Activated CD4-positive, alpha-beta T cell treated with anti-CD3 and anti-CD28 coated beads, Interleukin-2, amount 10 ng/mL, durations not matched to agents 7 days and 5 days (primary cell): ENCODE measurements at regions not wholly inside any gene's neighbourhood (a gene's known extent, or its start where the extent isn't known, plus 50 kb on each side); places are given as distances from the start of the nearest gene placed in this dataset.

Source experiments
- CTCF ChIA-PET: fragments of 350-600 bp; sonication (Branson Sonifier 250); formaldehyde crosslinking; loops from one replicate; lab custom pipeline; 2021; ENCODE audit warnings: antibody characterized with exemption; lab: Charles Lee
- POLR2A ChIA-PET: fragments of 350-600 bp; sonication (Branson Sonifier 250); formaldehyde crosslinking; loops from one replicate; lab custom pipeline; 2021; ENCODE audit warnings: antibody characterized with exemption; lab: Charles Lee
- DNase-seq: peaks from one replicate; pipeline ENCODE4 v3.0.0-alpha.2; 2020
- H3K27ac Mint-ChIP-seq: one replicate; pipeline ENCODE4 v1.8.0; 2021; ENCODE audit warnings: mild to moderate bottlenecking, moderate library complexity, mixed read lengths
- H3K27me3 Mint-ChIP-seq: one replicate; pipeline ENCODE4 v1.8.0; 2021; ENCODE audit warnings: mixed read lengths
- H3K36me3 Mint-ChIP-seq: one replicate; pipeline ENCODE4 v1.8.0; 2021; ENCODE audit warnings: low read depth, mixed read lengths
- H3K4me1 Mint-ChIP-seq: one replicate; pipeline ENCODE4 v1.8.0; 2021; ENCODE audit warnings: mixed read lengths
- H3K4me3 Mint-ChIP-seq: one replicate; pipeline ENCODE4 v1.8.0; 2021; ENCODE audit warnings: mild to moderate bottlenecking, moderate library complexity, mixed read lengths
- H3K9me3 Mint-ChIP-seq: one replicate; pipeline ENCODE4 v1.8.0; 2021; ENCODE audit warnings: mixed read lengths

- no peaks in the 10 kb centered on the region for H3K36me3 Mint-ChIP-seq
- no peak overlapping the region for H3K4me3 Mint-ChIP-seq
- H3K9me3 Mint-ChIP-seq, result no peaks in the 10 kb centered on the region
- POLR2A ChIA-PET, result no interaction called here
- H3K4me1 Mint-ChIP-seq, result no peaks in the 10 kb centered on the region
- no peak for DNase-seq
- no peak overlapping the region for H3K27ac Mint-ChIP-seq
- CTCF ChIA-PET, result no interaction called here
- no peaks in the 10 kb centered on the region for H3K27me3 Mint-ChIP-seq
Measured at GRCh38 chr10:57754803-57755202, 512.9 kb downstream of the IPMK start.

- H3K36me3 Mint-ChIP-seq, result no peaks in the 10 kb centered on the region
- H3K27ac Mint-ChIP-seq, result no peak overlapping the region
- no peak for DNase-seq
- H3K4me1 Mint-ChIP-seq, result no peaks in the 10 kb centered on the region
- no peak overlapping the region for H3K4me3 Mint-ChIP-seq
- H3K27me3 Mint-ChIP-seq, result no peaks in the 10 kb centered on the region
- CTCF ChIA-PET, result no interaction called here
- POLR2A ChIA-PET, result no interaction called here
- peaks cover 3% of the 10 kb centered on the region for H3K9me3 Mint-ChIP-seq
Measured at GRCh38 chr10:57743711-57744110, 524.0 kb downstream of the IPMK start.

- ChIA-PET CTCF (no interaction called here), POLR2A (no interaction called here)
- H3K9me3 Mint-ChIP-seq, result peaks cover 2% of the 10 kb centered on the region
- H3K4me3 Mint-ChIP-seq, result no peak overlapping the region
- no peaks in the 10 kb centered on the region for H3K27me3 Mint-ChIP-seq
- H3K27ac Mint-ChIP-seq, result no peak overlapping the region
- H3K4me1 Mint-ChIP-seq, result no peaks in the 10 kb centered on the region
- DNase-seq, result no peak
- no peaks in the 10 kb centered on the region for H3K36me3 Mint-ChIP-seq
Measured at GRCh38 chr10:57741751-57742150, 525.9 kb downstream of the IPMK start.

- no peaks in the 10 kb centered on the region for H3K27me3 Mint-ChIP-seq
- no peak for DNase-seq
- no peak overlapping the region for H3K27ac Mint-ChIP-seq
- H3K4me1 Mint-ChIP-seq, result no peaks in the 10 kb centered on the region
- POLR2A ChIA-PET, result no interaction called here
- CTCF ChIA-PET, result no interaction called here
- H3K4me3 Mint-ChIP-seq, result no peak overlapping the region
- no peaks in the 10 kb centered on the region for H3K36me3 Mint-ChIP-seq
- H3K9me3 Mint-ChIP-seq, result no peaks in the 10 kb centered on the region
Measured at GRCh38 chr10:57723305-57723704, 544.4 kb downstream of the IPMK start.

DNA sequence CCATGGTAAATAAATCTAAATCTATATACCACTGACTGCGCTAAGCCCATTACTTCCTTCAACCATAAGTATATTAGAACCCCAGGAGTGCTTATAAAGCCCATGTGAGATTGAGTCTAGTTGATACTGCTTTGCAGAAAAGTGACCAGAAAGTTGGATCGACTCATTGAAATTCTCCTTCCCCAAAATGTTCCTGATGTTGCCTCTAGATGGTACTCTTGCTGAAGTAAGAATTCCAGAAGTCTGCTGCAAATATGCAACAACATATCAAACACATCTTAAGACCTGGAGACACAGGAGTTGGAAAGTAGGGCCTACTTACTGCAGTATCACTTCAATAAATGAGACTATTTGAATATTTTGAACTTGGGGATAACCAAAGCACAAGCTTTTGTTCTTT lies 550.8 kb downstream of the IPMK start:
- Mint-ChIP-seq H3K27ac (no peak overlapping the region), H3K36me3 (no peaks in the 10 kb centered on the region), H3K4me1 (no peaks in the 10 kb centered on the region), H3K4me3 (no peak overlapping the region), H3K27me3 (no peaks in the 10 kb centered on the region), H3K9me3 (no peaks in the 10 kb centered on the region)
- ChIA-PET POLR2A (no interaction called here), CTCF (no interaction called here)
- no peak for DNase-seq

- Mint-ChIP-seq H3K36me3 (no peaks in the 10 kb centered on the region), H3K4me3 (no peak overlapping the region), H3K9me3 (no peaks in the 10 kb centered on the region), H3K4me1 (no peaks in the 10 kb centered on the region), H3K27me3 (no peaks in the 10 kb centered on the region), H3K27ac (no peak overlapping the region)
- CTCF ChIA-PET, result no interaction called here
- POLR2A ChIA-PET, result no interaction called here
- no peak for DNase-seq
Measured at GRCh38 chr10:57715233-57715632, 552.5 kb downstream of the IPMK start.

- Mint-ChIP-seq H3K27ac (no peak overlapping the region), H3K27me3 (no peaks in the 10 kb centered on the region), H3K4me3 (no peak overlapping the region), H3K4me1 (no peaks in the 10 kb centered on the region), H3K36me3 (no peaks in the 10 kb centered on the region), H3K9me3 (no peaks in the 10 kb centered on the region)
- CTCF ChIA-PET, result no interaction called here
- POLR2A ChIA-PET, result no interaction called here
- no peak for DNase-seq
Measured at GRCh38 chr10:57707300-57707658, 560.4 kb downstream of the IPMK start.

GRCh38 chr10:57706576-57707299 lies 561.0 kb downstream of the IPMK start:
- Mint-ChIP-seq H3K27ac (no peak overlapping the region), H3K4me3 (no peak overlapping the region), H3K36me3 (no peaks in the 10 kb centered on the region), H3K27me3 (no peaks in the 10 kb centered on the region), H3K9me3 (no peaks in the 10 kb centered on the region), H3K4me1 (no peaks in the 10 kb centered on the region)
- POLR2A ChIA-PET, result no interaction called here
- CTCF ChIA-PET, result no interaction called here
- DNase-seq, result no peak

DNA sequence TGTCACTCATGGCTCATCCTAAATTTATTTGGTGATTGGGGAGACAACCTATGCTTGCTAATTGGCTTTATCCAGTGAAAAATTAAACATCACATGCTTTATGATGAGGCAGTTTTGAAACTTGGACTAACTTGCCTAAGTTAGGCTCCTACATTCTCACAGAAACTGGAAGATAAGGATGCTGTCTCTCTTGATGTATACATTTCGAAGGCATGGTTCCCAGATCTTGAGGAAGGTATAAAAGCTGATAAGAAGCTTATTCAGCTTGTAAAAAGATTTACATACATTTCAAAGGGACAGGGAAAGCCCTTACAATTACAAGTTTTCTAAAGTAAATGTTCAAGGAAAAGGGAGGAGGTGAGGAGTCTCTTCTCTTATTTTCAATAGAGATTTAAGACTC lies 561.7 kb downstream of the IPMK start:
- ChIA-PET CTCF (no interaction called here), POLR2A (no interaction called here)
- H3K4me3 Mint-ChIP-seq, result no peak overlapping the region
- no peak for DNase-seq
- no peaks in the 10 kb centered on the region for H3K36me3 Mint-ChIP-seq
- no peak overlapping the region for H3K27ac Mint-ChIP-seq
- no peaks in the 10 kb centered on the region for H3K27me3 Mint-ChIP-seq
- H3K4me1 Mint-ChIP-seq, result no peaks in the 10 kb centered on the region
- no peaks in the 10 kb centered on the region for H3K9me3 Mint-ChIP-seq

DNA sequence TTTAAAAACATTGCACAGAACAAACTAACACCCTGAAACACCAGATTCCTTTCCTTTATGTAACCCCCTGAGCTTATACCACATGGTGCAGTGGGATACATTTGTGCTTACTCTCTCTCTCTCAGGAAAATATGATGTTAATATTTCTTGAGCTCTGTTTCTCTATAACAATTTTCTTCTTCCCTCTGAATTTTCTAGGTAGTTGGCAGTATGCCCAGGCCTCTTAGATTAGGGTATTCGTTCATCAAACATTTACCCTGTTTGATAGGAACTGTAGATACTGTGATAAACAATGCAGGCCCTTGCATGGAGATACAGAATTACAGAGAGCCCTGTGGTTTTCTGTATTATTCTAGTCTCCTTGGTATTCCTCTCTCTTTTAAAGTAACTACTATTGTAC lies 567.8 kb downstream of the IPMK start:
- H3K4me1 Mint-ChIP-seq, result no peaks in the 10 kb centered on the region
- no peak overlapping the region for H3K27ac Mint-ChIP-seq
- CTCF ChIA-PET, result no interaction called here

GRCh38 chr10:57696641-57697040 lies 571.1 kb downstream of the IPMK start:
- Mint-ChIP-seq H3K27ac (no peak overlapping the region), H3K9me3 (no peaks in the 10 kb centered on the region), H3K4me3 (no peak overlapping the region), H3K4me1 (no peaks in the 10 kb centered on the region), H3K27me3 (no peaks in the 10 kb centered on the region), H3K36me3 (no peaks in the 10 kb centered on the region)
- POLR2A ChIA-PET, result no interaction called here
- CTCF ChIA-PET, result no interaction called here
- DNase-seq, result no peak

More for the DNA sequence above, 567.8 kb downstream of the IPMK start:
- no peaks in the 10 kb centered on the region for H3K36me3 Mint-ChIP-seq
- no peak for DNase-seq
- H3K9me3 Mint-ChIP-seq, result no peaks in the 10 kb centered on the region
- H3K27me3 Mint-ChIP-seq, result no peaks in the 10 kb centered on the region
- H3K4me3 Mint-ChIP-seq, result no peak overlapping the region
- POLR2A ChIA-PET, result no interaction called here

- POLR2A ChIA-PET, result no interaction called here
- CTCF ChIA-PET, result no interaction called here
- Mint-ChIP-seq H3K4me3 (no peak overlapping the region), H3K9me3 (no peaks in the 10 kb centered on the region), H3K36me3 (no peaks in the 10 kb centered on the region), H3K27me3 (no peaks in the 10 kb centered on the region), H3K4me1 (no peaks in the 10 kb centered on the region), H3K27ac (no peak overlapping the region)
- DNase-seq, result no peak
Measured at GRCh38 chr10:57694956-57695608, 572.6 kb downstream of the IPMK start.

DNA sequence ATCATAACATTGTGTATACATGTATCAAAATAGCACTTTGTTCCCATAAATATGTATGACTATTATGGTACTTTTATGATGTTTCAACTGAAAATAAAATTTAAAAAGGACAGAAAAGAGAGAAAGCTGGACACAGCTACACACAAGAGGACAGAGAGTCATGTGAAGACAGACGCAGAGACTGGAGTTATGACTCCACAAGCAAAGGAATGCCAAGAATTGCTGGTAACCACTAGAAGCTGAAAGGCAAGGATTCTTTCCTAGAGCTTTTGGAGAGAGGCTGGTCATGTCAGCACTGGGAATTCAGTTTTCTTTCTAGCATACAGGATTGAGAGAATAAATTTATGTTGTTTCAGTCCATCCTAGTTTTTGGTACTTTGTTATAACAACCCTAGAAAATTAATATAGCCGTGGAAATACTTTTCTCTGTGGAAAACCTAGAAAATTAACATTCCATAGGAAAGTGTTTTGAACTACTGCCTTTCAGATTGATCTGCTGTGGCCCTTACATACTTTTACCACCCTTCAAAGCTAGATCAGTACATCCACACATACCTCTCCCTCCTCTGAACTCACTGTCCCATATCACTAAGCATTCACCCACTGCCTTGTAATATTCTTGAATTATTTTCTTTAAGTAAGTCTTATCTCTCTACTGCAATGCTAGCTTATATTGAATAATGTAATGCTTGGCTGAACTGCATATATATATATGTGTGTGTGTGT lies 575.3 kb downstream of the IPMK start:
- no peak overlapping the region for H3K4me3 Mint-ChIP-seq
- H3K36me3 Mint-ChIP-seq, result no peaks in the 10 kb centered on the region
- no peak overlapping the region for H3K27ac Mint-ChIP-seq
- H3K4me1 Mint-ChIP-seq, result no peaks in the 10 kb centered on the region
- H3K9me3 Mint-ChIP-seq, result no peaks in the 10 kb centered on the region
- POLR2A ChIA-PET, result no interaction called here
- no peaks in the 10 kb centered on the region for H3K27me3 Mint-ChIP-seq
- CTCF ChIA-PET, result no interaction called here
- DNase-seq, result no peak
